Limb (tissue), 2 donors: ENCODE measurements at regions not wholly inside any gene's neighbourhood (a gene's known extent, or its start where the extent isn't known, plus 50 kb on each side); places are given as distances from the start of the nearest gene placed in this dataset.

Source experiments
- DNase-seq, 2 donors: peaks; one replicate each; pipeline ENCODE4 v3.0.0-alpha.2; 2016; ENCODE audit errors: extremely low spot score in 2 of 2

GRCh38 chr1:87674791-87675190 is 346.1 kb downstream of the LMO4 start:
- no peak for DNase-seq

- no peak for DNase-seq
Observed at GRCh38 chr1:87678266-87678665, 349.6 kb downstream of the LMO4 start.

GRCh38 chr1:87682565-87682964 is 353.9 kb downstream of the LMO4 start:
- DNase-seq, result no peak

GRCh38 chr1:87683196-87683956 is 354.7 kb downstream of the LMO4 start:
- DNase-seq, result no peak

- DNase-seq, result peak in 1 of 2 donors; percentile 33
Observed at GRCh38 chr1:87684194-87684593, 355.5 kb downstream of the LMO4 start.

GRCh38 chr1:87684713-87685205 is 356.1 kb downstream of the LMO4 start:
- DNase-seq, result peak in 1 of 2 donors; percentile 34

- no peak for DNase-seq
Observed at GRCh38 chr1:87685311-87686135, 356.8 kb downstream of the LMO4 start.

GRCh38 chr1:87686136-87686495 is 357.4 kb downstream of the LMO4 start:
- no peak for DNase-seq

- DNase-seq, result no peak
Observed at GRCh38 chr1:87686671-87687070, 358.0 kb downstream of the LMO4 start.

GRCh38 chr1:87688136-87688535 is 359.5 kb downstream of the LMO4 start:
- DNase-seq, result no peak

- no peak for DNase-seq
Observed at GRCh38 chr1:87689487-87689886, 360.8 kb downstream of the LMO4 start.

GRCh38 chr1:87696483-87696882 is 367.8 kb downstream of the LMO4 start:
- DNase-seq, result no peak

- DNase-seq, result no peak
Observed at GRCh38 chr1:87702455-87702854, 373.8 kb downstream of the LMO4 start.

- no peak for DNase-seq
Observed at GRCh38 chr1:87705233-87705632, 376.6 kb downstream of the LMO4 start.

- no peak for DNase-seq
Observed at GRCh38 chr1:87706203-87706602, 377.5 kb downstream of the LMO4 start.

GRCh38 chr1:87706779-87707228 is 378.1 kb downstream of the LMO4 start:
- DNase-seq, result no peak

- no peak for DNase-seq
Observed at GRCh38 chr1:87707411-87707810, 378.7 kb downstream of the LMO4 start.

GRCh38 chr1:87712261-87713010 is 383.8 kb downstream of the LMO4 start:
- no peak for DNase-seq

- no peak for DNase-seq
Observed at GRCh38 chr1:87714278-87714677, 385.6 kb downstream of the LMO4 start.

GRCh38 chr1:87715052-87715451 is 386.4 kb downstream of the LMO4 start:
- no peak for DNase-seq

GRCh38 chr1:87715471-87715870 is 386.8 kb downstream of the LMO4 start:
- no peak for DNase-seq

GRCh38 chr1:87717157-87717670 is 388.5 kb downstream of the LMO4 start:
- no peak for DNase-seq
